ENCODE measurements at regions not wholly inside any gene's neighbourhood (a gene's known extent, or its start where the extent isn't known, plus 50 kb on each side); places are given as distances from the start of the nearest gene placed in this dataset.

DNA sequence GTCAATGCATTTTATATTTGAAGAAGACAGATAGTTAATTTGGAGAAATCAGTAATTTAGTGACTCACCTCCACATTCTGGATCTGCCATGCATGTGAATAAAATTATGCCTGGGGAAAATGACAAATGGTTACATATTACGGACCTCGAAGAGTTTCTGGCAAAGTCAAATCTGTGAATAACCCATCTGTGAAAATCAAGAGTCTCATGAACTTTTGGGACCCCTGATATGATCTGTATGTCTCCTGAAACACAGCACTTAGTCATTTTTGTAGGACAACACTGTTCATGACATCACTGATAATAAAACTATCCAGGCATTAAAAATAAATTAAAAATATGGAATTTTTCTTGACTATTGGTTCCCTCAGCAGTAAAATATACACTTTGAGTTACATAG, 584.5 kb downstream of the TLE4 start:
- Histone ChIP-seq H3K4me3 (ENCODE audit: low read depth, low read length) (no peak overlapping the region), H3K27ac (ENCODE audit: low read depth, low read length) (no peak overlapping the region), H3K36me3 (ENCODE audit: insufficient read depth, low read length) (no peaks in the 10 kb centered on the region), H2AFZ (ENCODE audit: low read length, unreplicated experiment) (no peak overlapping the region), H3K4me1 (ENCODE audit: control insufficient read depth, insufficient read depth, low read length, unreplicated experiment) (peaks cover 22% of the 10 kb centered on the region), H3K27me3 (ENCODE audit: insufficient read depth, low read length) (no peaks in the 10 kb centered on the region), H3K79me2 (ENCODE audit: control insufficient read depth, insufficient read depth, low read length, unreplicated experiment) (no peaks in the 10 kb centered on the region)

DNA sequence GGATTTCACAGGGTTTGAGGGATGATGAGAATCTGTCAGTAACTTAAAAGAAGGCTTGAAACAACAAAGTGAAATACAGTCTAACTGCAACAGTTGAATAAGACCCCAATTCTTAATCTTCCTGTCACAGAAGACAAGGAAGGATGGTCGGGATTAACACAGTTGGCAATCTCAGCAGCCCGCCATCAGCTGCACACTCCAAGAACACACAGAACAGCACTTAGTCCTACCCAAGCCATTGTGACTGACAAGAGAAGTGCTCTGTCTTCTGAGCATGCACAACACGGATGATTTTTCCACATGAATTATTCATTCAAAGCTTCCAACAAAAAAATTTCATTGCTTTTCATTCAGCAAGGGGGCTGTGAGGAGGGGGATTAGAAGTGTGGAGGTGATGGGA, 576.1 kb downstream of the TLE4 start:
- Histone ChIP-seq H3K4me3 (ENCODE audit: low read depth, low read length) (no peak overlapping the region), H3K27ac (ENCODE audit: low read depth, low read length) (no peak overlapping the region), H3K79me2 (ENCODE audit: control insufficient read depth, insufficient read depth, low read length, unreplicated experiment) (no peaks in the 10 kb centered on the region), H3K4me1 (ENCODE audit: control insufficient read depth, insufficient read depth, low read length, unreplicated experiment) (no peaks in the 10 kb centered on the region), H2AFZ (ENCODE audit: low read length, unreplicated experiment) (no peak overlapping the region), H3K36me3 (ENCODE audit: insufficient read depth, low read length) (no peaks in the 10 kb centered on the region), H3K27me3 (ENCODE audit: insufficient read depth, low read length) (no peaks in the 10 kb centered on the region)

DNA sequence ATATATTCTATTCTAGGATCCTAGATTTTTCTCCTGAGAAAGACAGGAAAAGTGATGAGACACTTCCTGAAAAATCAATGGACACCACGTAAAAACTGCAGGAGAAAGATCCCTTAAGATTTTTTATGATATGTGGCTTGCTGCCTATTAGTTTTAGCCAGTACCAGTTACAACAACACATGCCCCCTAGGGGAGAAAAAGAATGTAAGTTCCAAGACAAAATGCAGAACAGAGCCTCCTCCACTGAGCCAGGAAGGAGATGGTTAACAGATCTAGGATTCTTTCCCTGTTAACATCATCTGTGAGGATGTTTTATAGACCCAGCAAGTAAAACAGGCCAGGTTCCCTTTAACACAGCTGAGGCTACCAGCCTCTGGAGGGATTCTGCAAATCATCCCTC, 574.7 kb downstream of the TLE4 start:
- H3K79me2 ChIP-seq (ENCODE audit: control insufficient read depth, insufficient read depth, low read length, unreplicated experiment), result no peaks in the 10 kb centered on the region
- no peak overlapping the region for H3K4me3 ChIP-seq (ENCODE audit: low read depth, low read length)
- H3K27me3 ChIP-seq (ENCODE audit: insufficient read depth, low read length), result no peaks in the 10 kb centered on the region
- no peaks in the 10 kb centered on the region for H3K36me3 ChIP-seq (ENCODE audit: insufficient read depth, low read length)
- H3K27ac ChIP-seq (ENCODE audit: low read depth, low read length), result no peak overlapping the region
- H2AFZ ChIP-seq (ENCODE audit: low read length, unreplicated experiment), result no peak overlapping the region
- no peaks in the 10 kb centered on the region for H3K4me1 ChIP-seq (ENCODE audit: control insufficient read depth, insufficient read depth, low read length, unreplicated experiment)

DNA sequence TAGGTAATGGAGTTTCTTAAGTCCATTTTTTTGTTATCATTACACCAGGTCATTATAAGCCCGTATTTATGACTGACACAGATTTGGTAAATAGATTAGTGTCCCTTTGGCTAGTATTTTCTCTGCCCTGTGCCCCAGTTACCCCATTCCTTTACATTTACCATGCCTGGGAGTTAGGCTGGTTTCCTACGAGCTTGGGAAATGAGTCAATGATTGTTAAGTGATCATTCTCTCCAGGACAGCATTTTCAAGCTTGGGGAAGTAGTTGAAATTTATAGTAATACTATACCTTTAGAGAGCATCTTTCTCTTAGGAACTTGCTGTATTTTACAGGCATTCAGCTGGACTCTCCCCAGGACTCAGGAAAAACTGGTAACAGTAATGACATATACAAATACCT, 573.1 kb downstream of the TLE4 start:
- no peaks in the 10 kb centered on the region for H3K36me3 ChIP-seq (ENCODE audit: insufficient read depth, low read length)
- no peak overlapping the region for H3K4me3 ChIP-seq (ENCODE audit: low read depth, low read length)
- no peak overlapping the region for H2AFZ ChIP-seq (ENCODE audit: low read length, unreplicated experiment)
- no peak overlapping the region for H3K27ac ChIP-seq (ENCODE audit: low read depth, low read length)
- no peaks in the 10 kb centered on the region for H3K4me1 ChIP-seq (ENCODE audit: control insufficient read depth, insufficient read depth, low read length, unreplicated experiment)
- no peaks in the 10 kb centered on the region for H3K79me2 ChIP-seq (ENCODE audit: control insufficient read depth, insufficient read depth, low read length, unreplicated experiment)
- H3K27me3 ChIP-seq (ENCODE audit: insufficient read depth, low read length), result no peaks in the 10 kb centered on the region

- H3K27me3 ChIP-seq (ENCODE audit: insufficient read depth, low read length), result no peaks in the 10 kb centered on the region
- H3K36me3 ChIP-seq (ENCODE audit: insufficient read depth, low read length), result no peaks in the 10 kb centered on the region
- H3K4me1 ChIP-seq (ENCODE audit: control insufficient read depth, insufficient read depth, low read length, unreplicated experiment), result no peaks in the 10 kb centered on the region
- no peak overlapping the region for H3K4me3 ChIP-seq (ENCODE audit: low read depth, low read length)
- no peak overlapping the region for H2AFZ ChIP-seq (ENCODE audit: low read length, unreplicated experiment)
- no peak overlapping the region for H3K27ac ChIP-seq (ENCODE audit: low read depth, low read length)
- H3K79me2 ChIP-seq (ENCODE audit: control insufficient read depth, insufficient read depth, low read length, unreplicated experiment), result no peaks in the 10 kb centered on the region
Measured at GRCh38 chr9:80144406-80144805, 572.6 kb downstream of the TLE4 start.

DNA sequence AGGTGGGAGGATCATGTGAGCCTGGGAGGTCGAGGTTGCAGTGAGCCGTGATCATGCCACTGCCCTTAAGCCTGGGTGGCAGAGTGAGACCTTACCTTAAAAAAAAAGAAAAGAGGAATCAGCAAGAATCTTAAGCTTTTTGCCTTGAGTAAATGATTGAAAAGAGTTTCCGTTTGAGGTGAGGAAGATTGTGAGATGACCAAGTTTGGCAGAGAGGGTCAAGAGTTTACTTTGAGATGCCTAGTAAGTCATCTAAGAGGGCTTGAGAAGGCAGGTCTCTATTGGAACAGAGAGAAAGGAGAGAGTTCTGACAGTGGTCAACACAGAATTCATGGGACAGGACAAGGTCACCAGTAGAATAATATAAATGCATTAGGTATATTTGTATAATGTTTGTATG, 572.1 kb downstream of the TLE4 start:
- Histone ChIP-seq H3K79me2 (ENCODE audit: control insufficient read depth, insufficient read depth, low read length, unreplicated experiment) (no peaks in the 10 kb centered on the region), H3K36me3 (ENCODE audit: insufficient read depth, low read length) (no peaks in the 10 kb centered on the region), H3K27me3 (ENCODE audit: insufficient read depth, low read length) (no peaks in the 10 kb centered on the region), H3K4me3 (ENCODE audit: low read depth, low read length) (no peak overlapping the region), H3K4me1 (ENCODE audit: control insufficient read depth, insufficient read depth, low read length, unreplicated experiment) (no peaks in the 10 kb centered on the region), H3K27ac (ENCODE audit: low read depth, low read length) (no peak overlapping the region), H2AFZ (ENCODE audit: low read length, unreplicated experiment) (no peak overlapping the region)

GRCh38 chr9:80134487-80134886, 562.7 kb downstream of the TLE4 start:
- no peak overlapping the region for H3K27ac ChIP-seq (ENCODE audit: low read depth, low read length)
- H3K4me3 ChIP-seq (ENCODE audit: low read depth, low read length), result no peak overlapping the region
- H3K36me3 ChIP-seq (ENCODE audit: insufficient read depth, low read length), result no peaks in the 10 kb centered on the region
- H3K27me3 ChIP-seq (ENCODE audit: insufficient read depth, low read length), result peaks cover 6% of the 10 kb centered on the region; the same call in 1 of the 2 replicates
- no peak overlapping the region for H2AFZ ChIP-seq (ENCODE audit: low read length, unreplicated experiment)
- H3K4me1 ChIP-seq (ENCODE audit: control insufficient read depth, insufficient read depth, low read length, unreplicated experiment), result no peaks in the 10 kb centered on the region
- H3K79me2 ChIP-seq (ENCODE audit: control insufficient read depth, insufficient read depth, low read length, unreplicated experiment), result no peaks in the 10 kb centered on the region

DNA sequence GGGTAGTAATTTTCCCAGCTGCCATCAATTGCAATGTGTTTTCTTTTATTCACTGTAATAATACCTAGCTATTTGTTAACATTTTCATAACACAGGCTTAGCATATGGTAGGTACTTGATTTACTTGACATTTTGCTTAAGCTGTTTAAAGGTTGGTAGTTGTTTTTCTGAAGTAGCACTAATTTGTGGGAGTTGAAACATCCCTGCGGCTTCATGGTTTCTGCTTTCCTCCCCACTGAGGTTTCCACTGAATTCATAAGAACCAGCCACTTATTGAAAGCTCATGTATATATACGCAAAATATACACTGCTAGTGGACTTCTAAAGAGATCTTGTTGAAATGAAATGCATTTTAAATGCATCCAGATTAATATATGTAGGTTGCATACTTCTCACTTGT, 559.9 kb downstream of the TLE4 start:
- Histone ChIP-seq H3K79me2 (ENCODE audit: control insufficient read depth, insufficient read depth, low read length, unreplicated experiment) (no peaks in the 10 kb centered on the region), H3K27ac (ENCODE audit: low read depth, low read length) (no peak overlapping the region), H3K4me3 (ENCODE audit: low read depth, low read length) (no peak overlapping the region), H3K36me3 (ENCODE audit: insufficient read depth, low read length) (no peaks in the 10 kb centered on the region), H3K4me1 (ENCODE audit: control insufficient read depth, insufficient read depth, low read length, unreplicated experiment) (no peaks in the 10 kb centered on the region), H2AFZ (ENCODE audit: low read length, unreplicated experiment) (no peak overlapping the region), H3K27me3 (ENCODE audit: insufficient read depth, low read length) (peaks cover 6% of the 10 kb centered on the region; the same call in 1 of the 2 replicates)

DNA sequence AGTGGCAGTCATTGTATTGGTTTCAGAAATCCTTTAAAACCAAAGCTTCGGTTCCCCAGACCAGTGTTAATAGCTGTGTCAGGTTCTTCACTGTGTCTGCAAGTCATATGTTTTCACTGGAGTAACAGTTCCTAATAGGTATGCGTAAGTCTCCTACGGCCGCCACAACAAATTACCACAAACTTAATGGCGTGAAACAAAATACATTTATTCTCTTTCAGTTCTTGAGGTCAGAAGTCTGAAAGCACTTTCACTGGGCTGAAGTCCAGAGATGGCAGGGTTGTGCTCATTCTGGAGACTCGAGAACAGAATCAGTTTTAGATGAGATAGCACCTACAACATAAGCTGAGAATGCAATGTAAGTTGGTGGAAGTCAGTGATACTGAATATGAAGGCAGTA, 556.2 kb downstream of the TLE4 start:
- Histone ChIP-seq H3K36me3 (ENCODE audit: insufficient read depth, low read length) (no peaks in the 10 kb centered on the region), H3K79me2 (ENCODE audit: control insufficient read depth, insufficient read depth, low read length, unreplicated experiment) (no peaks in the 10 kb centered on the region), H2AFZ (ENCODE audit: low read length, unreplicated experiment) (no peak overlapping the region), H3K4me1 (ENCODE audit: control insufficient read depth, insufficient read depth, low read length, unreplicated experiment) (no peaks in the 10 kb centered on the region), H3K27ac (ENCODE audit: low read depth, low read length) (no peak overlapping the region), H3K27me3 (ENCODE audit: insufficient read depth, low read length) (no peaks in the 10 kb centered on the region), H3K4me3 (ENCODE audit: low read depth, low read length) (no peak overlapping the region)

GRCh38 chr9:80125731-80126264, 554.0 kb downstream of the TLE4 start:
- H3K4me1 ChIP-seq (ENCODE audit: control insufficient read depth, insufficient read depth, low read length, unreplicated experiment), result no peaks in the 10 kb centered on the region
- no peak overlapping the region for H2AFZ ChIP-seq (ENCODE audit: low read length, unreplicated experiment)
- H3K36me3 ChIP-seq (ENCODE audit: insufficient read depth, low read length), result no peaks in the 10 kb centered on the region
- no peaks in the 10 kb centered on the region for H3K27me3 ChIP-seq (ENCODE audit: insufficient read depth, low read length)
- H3K27ac ChIP-seq (ENCODE audit: low read depth, low read length), result no peak overlapping the region
- H3K4me3 ChIP-seq (ENCODE audit: low read depth, low read length), result no peak overlapping the region
- no peaks in the 10 kb centered on the region for H3K79me2 ChIP-seq (ENCODE audit: control insufficient read depth, insufficient read depth, low read length, unreplicated experiment)

DNA sequence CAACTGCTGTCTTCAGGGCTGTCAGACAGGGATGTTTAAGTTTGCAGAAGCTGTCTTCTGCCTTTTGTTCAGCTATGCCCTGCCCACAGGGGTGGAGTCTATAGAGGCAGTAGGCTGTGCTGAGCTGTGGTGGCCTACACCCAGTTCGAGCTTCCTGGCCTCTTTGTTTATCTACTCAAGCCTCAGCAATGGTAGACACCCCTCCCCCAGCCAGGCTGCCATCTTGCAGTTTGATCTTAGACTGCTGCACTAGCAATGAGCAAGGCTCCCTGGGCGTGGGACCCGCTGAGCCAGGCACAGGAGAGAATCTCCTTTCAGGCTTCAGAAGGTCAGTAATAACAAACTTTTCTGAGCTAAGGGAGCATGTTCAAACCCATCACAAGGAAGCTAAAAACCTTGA, 545.3 kb downstream of the TLE4 start:
- no peak overlapping the region for H2AFZ ChIP-seq (ENCODE audit: low read length, unreplicated experiment)

More for the DNA sequence above, 545.3 kb downstream of the TLE4 start:
- Histone ChIP-seq H3K4me3 (ENCODE audit: low read depth, low read length) (no peak overlapping the region), H3K27ac (ENCODE audit: low read depth, low read length) (no peak overlapping the region), H3K4me1 (ENCODE audit: control insufficient read depth, insufficient read depth, low read length, unreplicated experiment) (no peaks in the 10 kb centered on the region), H3K27me3 (ENCODE audit: insufficient read depth, low read length) (no peaks in the 10 kb centered on the region), H3K36me3 (ENCODE audit: insufficient read depth, low read length) (no peaks in the 10 kb centered on the region), H3K79me2 (ENCODE audit: control insufficient read depth, insufficient read depth, low read length, unreplicated experiment) (no peaks in the 10 kb centered on the region)
